K562 (cell line): ENCODE measurements at regions not wholly inside any gene's neighbourhood (a gene's known extent, or its start where the extent isn't known, plus 50 kb on each side); places are given as distances from the start of the nearest gene placed in this dataset.
"Not testable (repeated sequence)": the region's sequence is repeated elsewhere in the genome, so short reads cannot be mapped to it uniquely, and the experiment has no call there.

ENCODE experiments used
- ATAC-seq: fragments of 200-7000 bp; cut with Tn5 transposase; 3 replicates; pipeline ENCODE4 v1.9.1; 2020; ENCODE audit warnings: moderate library complexity
- BruUV-seq: library from RNA; stranded (reverse); fragments of 400-500 nt; replicated peaks from 2 replicates; lab custom pipeline; 2021; lab: Mats Ljungman, UMichigan
- CTCF ChIA-PET: fragments of 300-600 bp; formaldehyde crosslinking; extraction: SDS; loops from one replicate; lab custom pipeline; 2021; ENCODE audit warnings: low intra/inter-chr PET ratio; lab: Yijun Ruan, JAX
- POLR2A ChIA-PET: fragments of 300-600, 350-650 bp; sonication (Branson Sonifier 250); formaldehyde crosslinking; extraction: SDS; loops from one replicate; lab custom pipeline; 2021; ENCODE audit warnings: antibody characterized with exemption, inconsistent platforms; lab: Yijun Ruan, JAX
- DNase-seq, 4 experiments: peaks; one replicate each; pipeline versions ENCODE4 v3.0.0 to v3.0.0-alpha.2; 2011 to 2018; ENCODE audit warnings: low spot score in 3 of 4, mixed read lengths in 3 of 4; ENCODE audit errors: extremely low read depth in 1 of 4
- FAIRE-seq: peaks from 2 replicates; lab custom pipeline; 2011; peaks lifted over from hg19 to GRCh38; lab: Jason Lieb, UNC
- H2AFZ ChIP-seq: 2 replicates; pipeline ENCODE4 v1.6.0; 2011; ENCODE audit warnings: low read depth, low read length, control low read depth, inconsistent platforms
- H3K27ac ChIP-seq: fragments of 200-600 bp; 3 replicates; pipeline ENCODE4 v1.8.0; 2011; ENCODE audit warnings: low read depth, mild to moderate bottlenecking, control low read depth, inconsistent platforms, low read length, moderate library complexity, mixed read lengths; ENCODE audit errors: extremely low read depth
- H3K27me3 ChIP-seq, 2 experiments: fragments of 300-600 bp in 1 of 2; 2 replicates in 1 of 2; 3 replicates in 1 of 2; pipeline versions ENCODE4 v1.6.0 to v1.8.0; 2011; ENCODE audit warnings: inconsistent platforms in 2 of 2, low read length in 2 of 2, mild to moderate bottlenecking in 1 of 2, mixed read lengths in 1 of 2, moderate library complexity in 1 of 2; ENCODE audit not compliant: control insufficient read depth in 2 of 2, insufficient read depth in 2 of 2
- H3K36me3 ChIP-seq: fragments of 300-600 bp; 3 replicates; pipeline ENCODE4 v1.8.0; 2011; ENCODE audit warnings: mild to moderate bottlenecking, low read length, inconsistent platforms; ENCODE audit not compliant: control insufficient read depth, insufficient read depth
- H3K4me1 ChIP-seq, 2 experiments: fragments of 200-600 bp in 1 of 2; replicated peaks in 1 of 2; 2 replicates in 1 of 2; 3 replicates in 1 of 2; pipeline versions ENCODE4 v1.5.1 to v1.8.0; 2011; ENCODE audit warnings: inconsistent platforms in 2 of 2, low read length in 2 of 2, mild to moderate bottlenecking in 1 of 2, mixed read lengths in 1 of 2, moderate library complexity in 1 of 2; ENCODE audit not compliant: control insufficient read depth in 2 of 2, insufficient read depth in 2 of 2
- H3K4me2 ChIP-seq: 2 replicates; pipeline ENCODE4 v1.6.1; 2011; ENCODE audit warnings: low read length, control low read depth, inconsistent platforms, mixed read lengths; ENCODE audit not compliant: insufficient read depth
- H3K4me3 ChIP-seq: fragments of 200-600 bp; sonication (generic), shearing (Covaris generic); 2 replicates; pipeline ENCODE4 v1.5.1; 2016; ENCODE audit warnings: control low read depth, inconsistent platforms
- H3K79me2 ChIP-seq: fragments of 200-600 bp; 3 replicates; pipeline ENCODE4 v1.8.0; 2011; ENCODE audit warnings: low read length, inconsistent platforms; ENCODE audit not compliant: control insufficient read depth, insufficient read depth
- H3K9ac ChIP-seq, 2 experiments: 2 replicates each; pipeline versions ENCODE4 v1.6.0 to v1.6.1; 2011; ENCODE audit warnings: low read depth in 2 of 2, low read length in 2 of 2, control low read depth in 1 of 2, inconsistent platforms in 1 of 2, mild to moderate bottlenecking in 1 of 2, mixed read lengths in 1 of 2; ENCODE audit not compliant: insufficient read depth in 1 of 2
- H3K9me1 ChIP-seq: one replicate; pipeline ENCODE4 v1.6.0; 2011; ENCODE audit warnings: inconsistent platforms, mild to moderate bottlenecking, low read length, moderate library complexity; ENCODE audit not compliant: control insufficient read depth, insufficient read depth
- H3K9me3 ChIP-seq: replicated peaks from 2 replicates; pipeline ENCODE4 v1.5.1; 2011; ENCODE audit warnings: low read depth, low read length, inconsistent platforms; ENCODE audit not compliant: control insufficient read depth, insufficient read depth
- H4K20me1 ChIP-seq: replicated peaks from 2 replicates; pipeline ENCODE4 v1.6.1; 2011; ENCODE audit warnings: low read length, inconsistent platforms, mixed read lengths; ENCODE audit not compliant: control insufficient read depth, insufficient read depth
- ATF7 ChIP-seq: fragments of 450-650 bp; IDR thresholded peaks from 2 replicates; pipeline ENCODE4 v1.7.1; 2014; ENCODE audit warnings: mild to moderate bottlenecking, moderate library complexity
- HNRNPH1 ChIP-seq: fragments of 200-400 bp; formaldehyde crosslinking; optimal IDR thresholded peaks from 2 replicates; pipeline ENCODE3; 2017; ENCODE audit warnings: low read depth, mild to moderate bottlenecking, low read length, moderate library complexity
- WGBS: fragments of 100-300 bp; shearing (Covaris generic); methylation state at CpG from one replicate; pipeline ENCODE4 v1.1.6; 2016; ENCODE audit warnings: low coverage, mixed read lengths; ENCODE audit not compliant: insufficient coverage; ENCODE audit errors: missing lambda C conversion rate; 5-methylcytosine and 5-hydroxymethylcytosine counted together
- in situ Hi-C: fragments of 300-500 bp; cut with MboI; formaldehyde crosslinking; loops from 4 replicates; pipeline ENCODE4 v1.15.0; 2018; ENCODE audit warnings: inconsistent platforms, mixed read lengths
- intact Hi-C: fragments of 100-400 bp; cut with micrococcal nuclease; formaldehyde crosslinking; loops from 2 replicates; pipeline ENCODE4 v1.14.2; 2022
- TF ChIP-seq, protein P1 (sequence below): fragments of 450-650 bp; IDR thresholded peaks from 2 replicates; pipeline ENCODE4 v1.6.1; 2018; ENCODE audit not compliant: partially characterized antibody

DNA sequence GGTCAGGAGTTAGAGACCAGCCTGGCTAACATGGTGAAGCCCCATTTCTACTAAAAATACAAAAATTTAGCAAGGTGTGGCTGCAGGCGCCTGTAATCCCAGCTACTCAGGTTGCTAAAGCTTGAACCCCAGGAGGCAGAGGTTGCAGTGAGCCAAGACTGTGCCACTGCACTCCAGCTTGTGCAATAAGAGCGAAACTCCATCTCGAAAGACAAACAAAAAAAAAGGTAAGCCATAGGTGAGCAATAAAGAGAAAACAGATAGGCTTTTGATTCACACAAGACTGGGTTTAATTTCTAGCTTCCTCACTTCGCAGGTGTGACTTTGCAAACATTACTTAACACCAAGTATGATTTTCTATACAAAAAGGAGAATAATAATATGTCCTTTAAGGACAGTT lies 72.3 kb upstream of the ACBD5 start (continued):
- TF ChIP-seq HNRNPH1 = no peak
- TF ChIP-seq, all 486 proteins: peak for 0

DNA sequence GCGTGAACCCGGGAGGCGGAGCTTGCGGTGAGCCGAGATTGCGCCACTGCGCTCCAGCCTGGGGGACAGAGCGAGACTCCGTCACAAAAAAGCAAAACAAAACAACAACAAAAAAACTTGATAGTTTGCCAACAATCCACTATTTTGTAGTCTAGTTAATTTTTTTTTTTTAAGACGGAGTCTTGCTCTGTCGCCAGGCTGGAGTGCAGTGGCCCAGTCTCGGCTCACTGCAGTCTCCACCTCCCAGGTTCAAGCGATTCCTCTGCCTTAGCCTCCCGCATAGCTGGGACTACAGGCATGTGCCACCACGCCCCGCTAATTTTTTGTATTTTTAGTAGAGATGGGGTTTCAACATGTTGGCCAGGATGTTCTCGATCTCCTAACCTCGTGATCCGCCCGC lies 71.2 kb upstream of the ACBD5 start:
- CTCF ChIA-PET, H3K4me1 ChIP-seq, intact Hi-C loops, FAIRE-seq, H3K9me3 ChIP-seq, H3K9me1 ChIP-seq, H3K27me3 ChIP-seq, ATAC-seq, H3K4me3 ChIP-seq, H3K79me2 ChIP-seq, POLR2A ChIA-PET, H3K4me2 ChIP-seq, in situ Hi-C loops, H3K9ac ChIP-seq, H4K20me1 ChIP-seq, H3K27ac ChIP-seq, BruUV-seq, H2AFZ ChIP-seq, H3K36me3 ChIP-seq, DNase-seq: not testable (repeated sequence)
- peak; percentile 39; the same call in 1 of the 2 replicates for TF ChIP-seq ATF7
- TF ChIP-seq, protein P1, sequence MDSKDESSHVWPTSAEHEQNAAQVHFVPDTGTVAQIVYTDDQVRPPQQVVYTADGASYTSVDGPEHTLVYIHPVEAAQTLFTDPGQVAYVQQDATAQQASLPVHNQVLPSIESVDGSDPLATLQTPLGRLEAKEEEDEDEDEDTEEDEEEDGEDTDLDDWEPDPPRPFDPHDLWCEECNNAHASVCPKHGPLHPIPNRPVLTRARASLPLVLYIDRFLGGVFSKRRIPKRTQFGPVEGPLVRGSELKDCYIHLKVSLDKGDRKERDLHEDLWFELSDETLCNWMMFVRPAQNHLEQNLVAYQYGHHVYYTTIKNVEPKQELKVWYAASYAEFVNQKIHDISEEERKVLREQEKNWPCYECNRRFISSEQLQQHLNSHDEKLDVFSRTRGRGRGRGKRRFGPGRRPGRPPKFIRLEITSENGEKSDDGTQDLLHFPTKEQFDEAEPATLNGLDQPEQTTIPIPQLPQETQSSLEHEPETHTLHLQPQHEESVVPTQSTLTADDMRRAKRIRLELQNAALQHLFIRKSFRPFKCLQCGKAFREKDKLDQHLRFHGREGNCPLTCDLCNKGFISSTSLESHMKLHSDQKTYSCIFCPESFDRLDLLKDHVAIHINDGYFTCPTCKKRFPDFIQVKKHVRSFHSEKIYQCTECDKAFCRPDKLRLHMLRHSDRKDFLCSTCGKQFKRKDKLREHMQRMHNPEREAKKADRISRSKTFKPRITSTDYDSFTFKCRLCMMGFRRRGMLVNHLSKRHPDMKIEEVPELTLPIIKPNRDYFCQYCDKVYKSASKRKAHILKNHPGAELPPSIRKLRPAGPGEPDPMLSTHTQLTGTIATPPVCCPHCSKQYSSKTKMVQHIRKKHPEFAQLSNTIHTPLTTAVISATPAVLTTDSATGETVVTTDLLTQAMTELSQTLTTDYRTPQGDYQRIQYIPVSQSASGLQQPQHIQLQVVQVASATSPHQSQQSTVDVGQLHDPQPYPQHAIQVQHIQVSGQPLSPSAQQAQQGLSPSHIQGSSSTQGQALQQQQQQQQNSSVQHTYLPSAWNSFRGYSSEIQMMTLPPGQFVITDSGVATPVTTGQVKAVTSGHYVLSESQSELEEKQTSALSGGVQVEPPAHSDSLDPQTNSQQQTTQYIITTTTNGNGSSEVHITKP = peak; percentile 87
- 33% methylated on average over 20 of the region's 20 CpGs for WGBS

DNA sequence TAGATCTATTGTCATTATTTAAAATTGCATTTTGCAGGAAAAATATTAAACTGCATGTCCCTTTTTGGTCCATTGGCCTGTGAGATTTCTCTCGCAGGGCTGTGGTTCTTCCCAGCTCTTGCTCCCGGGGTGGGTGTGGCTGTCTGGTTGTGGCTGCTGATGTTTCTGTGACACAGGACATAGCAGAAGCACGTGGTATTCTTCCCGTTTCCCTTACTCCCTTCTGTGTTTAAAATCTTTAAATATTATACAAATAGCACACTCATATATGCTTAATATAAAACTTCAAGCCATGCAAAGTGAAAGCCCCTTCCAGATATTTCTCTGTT lies 57.9 kb upstream of the ACBD5 start:
- H3K36me3 ChIP-seq, H3K79me2 ChIP-seq, H3K9me3 ChIP-seq, CTCF ChIA-PET, POLR2A ChIA-PET, DNase-seq, BruUV-seq, FAIRE-seq, H2AFZ ChIP-seq, H3K9me1 ChIP-seq, intact Hi-C loops, H3K27me3 ChIP-seq, H3K4me3 ChIP-seq, H3K4me1 ChIP-seq, H3K9ac ChIP-seq, H4K20me1 ChIP-seq, ATAC-seq, H3K4me2 ChIP-seq, H3K27ac ChIP-seq, in situ Hi-C loops: not testable (repeated sequence)
- WGBS = 0% methylated on average over 4 of the region's 4 CpGs
